ENCODE measurements at regions not wholly inside any gene's neighbourhood (a gene's known extent, or its start where the extent isn't known, plus 50 kb on each side); places are given as distances from the start of the nearest gene placed in this dataset.

DNA sequence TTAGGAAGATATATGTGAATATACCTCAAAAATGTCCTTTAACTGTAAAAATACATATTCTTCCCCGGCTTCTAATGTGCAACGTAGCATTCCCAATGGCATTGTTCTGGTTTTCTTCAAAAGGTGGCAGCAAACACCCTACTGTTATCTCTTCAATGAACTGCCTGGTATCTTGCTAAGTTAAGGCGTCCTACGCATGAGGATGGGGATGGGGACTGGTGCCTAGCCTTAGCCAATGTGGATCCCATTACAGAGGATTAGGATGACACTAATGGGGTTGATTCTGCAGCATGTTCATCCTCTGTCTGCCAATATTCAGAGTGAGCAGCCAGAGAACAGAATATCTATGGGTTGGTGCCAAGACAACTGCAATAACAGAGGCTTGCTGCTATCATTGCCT lies 334.9 kb upstream of the ADGRL3 start (continued):
- TF ChIP-seq, protein P1, sequence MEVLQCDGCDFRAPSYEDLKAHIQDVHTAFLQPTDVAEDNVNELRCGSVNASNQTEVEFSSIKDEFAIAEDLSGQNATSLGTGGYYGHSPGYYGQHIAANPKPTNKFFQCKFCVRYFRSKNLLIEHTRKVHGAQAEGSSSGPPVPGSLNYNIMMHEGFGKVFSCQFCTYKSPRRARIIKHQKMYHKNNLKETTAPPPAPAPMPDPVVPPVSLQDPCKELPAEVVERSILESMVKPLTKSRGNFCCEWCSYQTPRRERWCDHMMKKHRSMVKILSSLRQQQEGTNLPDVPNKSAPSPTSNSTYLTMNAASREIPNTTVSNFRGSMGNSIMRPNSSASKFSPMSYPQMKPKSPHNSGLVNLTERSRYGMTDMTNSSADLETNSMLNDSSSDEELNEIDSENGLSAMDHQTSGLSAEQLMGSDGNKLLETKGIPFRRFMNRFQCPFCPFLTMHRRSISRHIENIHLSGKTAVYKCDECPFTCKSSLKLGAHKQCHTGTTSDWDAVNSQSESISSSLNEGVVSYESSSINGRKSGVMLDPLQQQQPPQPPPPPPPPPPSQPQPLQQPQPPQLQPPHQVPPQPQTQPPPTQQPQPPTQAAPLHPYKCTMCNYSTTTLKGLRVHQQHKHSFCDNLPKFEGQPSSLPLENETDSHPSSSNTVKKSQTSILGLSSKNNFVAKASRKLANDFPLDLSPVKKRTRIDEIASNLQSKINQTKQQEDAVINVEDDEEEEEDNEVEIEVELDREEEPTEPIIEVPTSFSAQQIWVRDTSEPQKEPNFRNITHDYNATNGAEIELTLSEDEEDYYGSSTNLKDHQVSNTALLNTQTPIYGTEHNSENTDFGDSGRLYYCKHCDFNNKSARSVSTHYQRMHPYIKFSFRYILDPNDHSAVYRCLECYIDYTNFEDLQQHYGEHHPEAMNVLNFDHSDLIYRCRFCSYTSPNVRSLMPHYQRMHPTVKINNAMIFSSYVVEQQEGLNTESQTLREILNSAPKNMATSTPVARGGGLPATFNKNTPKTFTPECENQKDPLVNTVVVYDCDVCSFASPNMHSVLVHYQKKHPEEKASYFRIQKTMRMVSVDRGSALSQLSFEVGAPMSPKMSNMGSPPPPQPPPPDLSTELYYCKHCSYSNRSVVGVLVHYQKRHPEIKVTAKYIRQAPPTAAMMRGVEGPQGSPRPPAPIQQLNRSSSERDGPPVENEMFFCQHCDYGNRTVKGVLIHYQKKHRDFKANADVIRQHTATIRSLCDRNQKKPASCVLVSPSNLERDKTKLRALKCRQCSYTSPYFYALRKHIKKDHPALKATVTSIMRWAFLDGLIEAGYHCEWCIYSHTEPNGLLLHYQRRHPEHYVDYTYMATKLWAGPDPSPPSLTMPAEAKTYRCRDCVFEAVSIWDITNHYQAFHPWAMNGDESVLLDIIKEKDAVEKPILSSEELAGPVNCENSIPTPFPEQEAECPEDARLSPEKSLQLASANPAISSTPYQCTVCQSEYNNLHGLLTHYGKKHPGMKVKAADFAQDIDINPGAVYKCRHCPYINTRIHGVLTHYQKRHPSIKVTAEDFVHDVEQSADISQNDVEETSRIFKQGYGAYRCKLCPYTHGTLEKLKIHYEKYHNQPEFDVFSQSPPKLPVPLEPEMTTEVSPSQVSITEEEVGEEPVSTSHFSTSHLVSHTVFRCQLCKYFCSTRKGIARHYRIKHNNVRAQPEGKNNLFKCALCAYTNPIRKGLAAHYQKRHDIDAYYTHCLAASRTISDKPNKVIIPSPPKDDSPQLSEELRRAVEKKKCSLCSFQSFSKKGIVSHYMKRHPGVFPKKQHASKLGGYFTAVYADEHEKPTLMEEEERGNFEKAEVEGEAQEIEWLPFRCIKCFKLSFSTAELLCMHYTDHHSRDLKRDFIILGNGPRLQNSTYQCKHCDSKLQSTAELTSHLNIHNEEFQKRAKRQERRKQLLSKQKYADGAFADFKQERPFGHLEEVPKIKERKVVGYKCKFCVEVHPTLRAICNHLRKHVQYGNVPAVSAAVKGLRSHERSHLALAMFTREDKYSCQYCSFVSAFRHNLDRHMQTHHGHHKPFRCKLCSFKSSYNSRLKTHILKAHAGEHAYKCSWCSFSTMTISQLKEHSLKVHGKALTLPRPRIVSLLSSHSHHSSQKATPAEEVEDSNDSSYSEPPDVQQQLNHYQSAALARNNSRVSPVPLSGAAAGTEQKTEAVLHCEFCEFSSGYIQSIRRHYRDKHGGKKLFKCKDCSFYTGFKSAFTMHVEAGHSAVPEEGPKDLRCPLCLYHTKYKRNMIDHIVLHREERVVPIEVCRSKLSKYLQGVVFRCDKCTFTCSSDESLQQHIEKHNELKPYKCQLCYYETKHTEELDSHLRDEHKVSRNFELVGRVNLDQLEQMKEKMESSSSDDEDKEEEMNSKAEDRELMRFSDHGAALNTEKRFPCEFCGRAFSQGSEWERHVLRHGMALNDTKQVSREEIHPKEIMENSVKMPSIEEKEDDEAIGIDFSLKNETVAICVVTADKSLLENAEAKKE (CRISPR knock-in tag; IDR thresholded peaks at IDR 0.05) = no peak

DNA sequence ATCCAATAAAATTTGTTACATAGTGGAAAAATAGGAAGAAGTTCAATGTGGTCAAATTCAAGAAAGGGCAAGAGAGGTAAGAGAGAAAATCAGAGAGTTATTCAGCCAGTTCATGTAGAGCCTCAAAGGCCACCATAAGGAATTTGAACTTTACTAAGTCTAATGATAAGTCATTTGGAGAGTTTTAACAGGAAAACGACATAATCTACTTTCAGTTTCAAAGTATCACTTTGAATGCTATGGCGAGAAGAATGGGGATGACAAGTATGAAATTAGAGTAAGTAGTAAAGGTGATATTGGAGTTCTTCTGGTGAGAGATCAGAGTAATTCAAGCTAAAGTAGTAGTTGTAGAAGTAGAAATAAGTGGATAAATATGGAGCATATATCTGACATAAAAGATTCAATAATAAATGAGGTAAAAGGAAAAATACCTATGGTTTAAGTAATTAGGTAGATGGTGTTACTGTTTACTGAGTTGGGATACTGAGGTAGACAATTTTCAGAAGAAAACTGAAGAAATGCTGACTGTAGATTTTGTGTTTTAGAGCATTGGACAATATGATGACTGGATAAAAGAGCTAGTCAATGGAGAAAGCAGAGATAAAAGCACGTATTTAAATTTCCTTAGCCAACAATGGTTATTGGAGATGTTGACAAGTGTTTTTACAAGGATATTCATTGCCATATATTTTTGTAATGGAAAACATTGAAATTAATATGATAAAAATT lies 331.7 kb upstream of the ADGRL3 start:
- no peaks in the 10 kb centered on the region for H3K36me3 Mint-ChIP-seq (ENCODE audit: low read depth)
- H3K4me1 Mint-ChIP-seq = no peaks in the 10 kb centered on the region
- H3K27ac Mint-ChIP-seq = no peak overlapping the region
- Histone ChIP-seq H3K27me3 (ENCODE audit: insufficient read depth) (no peaks in the 10 kb centered on the region), H3F3A (replicated peaks; ENCODE audit: low read depth) (no peaks in the 10 kb centered on the region), H3K9me2 (ENCODE audit: insufficient read depth) (no peaks in the 10 kb centered on the region), H4K20me1 (replicated peaks; ENCODE audit: insufficient read depth) (no peaks in the 10 kb centered on the region), H3K4me1 (ENCODE audit: insufficient read depth) (no peaks in the 10 kb centered on the region), H3K4me2 (no peak overlapping the region), H3K27ac (ENCODE audit: low read depth) (no peak overlapping the region), H3K79me2 (replicated peaks; ENCODE audit: insufficient read depth) (no peaks in the 10 kb centered on the region), H3K36me3 (ENCODE audit: insufficient read depth) (no peaks in the 10 kb centered on the region), H3K4me3 (no peak overlapping the region), H2AFZ (no peak overlapping the region)
- no peak overlapping the region for H3K4me3 Mint-ChIP-seq
- ATAC-seq (no peak), DNase-seq (ENCODE audit: low spot score) (no peak)
- H3K9me3 Mint-ChIP-seq = no peaks in the 10 kb centered on the region
- no peaks in the 10 kb centered on the region for H3K27me3 Mint-ChIP-seq (ENCODE audit: insufficient read depth, low read depth, poor library complexity)
- no peak for TF ChIP-seq EZH2 (IDR thresholded peaks at IDR 0.05; ENCODE audit: low read depth, unreplicated experiment)
- no peak for TF ChIP-seq ZNF114 (CRISPR knock-in tag; IDR thresholded peaks at IDR 0.05)
- TF ChIP-seq POLR2AphosphoS5 (IDR thresholded peaks at IDR 0.05; ENCODE audit: low read depth) = no peak
